ENCODE measurements at regions not wholly inside any gene's neighbourhood (a gene's known extent, or its start where the extent isn't known, plus 50 kb on each side); places are given as distances from the start of the nearest gene placed in this dataset.
"Not testable (repeated sequence)": the region's sequence is repeated elsewhere in the genome, so short reads cannot be mapped to it uniquely, and the experiment has no call there.

DNA sequence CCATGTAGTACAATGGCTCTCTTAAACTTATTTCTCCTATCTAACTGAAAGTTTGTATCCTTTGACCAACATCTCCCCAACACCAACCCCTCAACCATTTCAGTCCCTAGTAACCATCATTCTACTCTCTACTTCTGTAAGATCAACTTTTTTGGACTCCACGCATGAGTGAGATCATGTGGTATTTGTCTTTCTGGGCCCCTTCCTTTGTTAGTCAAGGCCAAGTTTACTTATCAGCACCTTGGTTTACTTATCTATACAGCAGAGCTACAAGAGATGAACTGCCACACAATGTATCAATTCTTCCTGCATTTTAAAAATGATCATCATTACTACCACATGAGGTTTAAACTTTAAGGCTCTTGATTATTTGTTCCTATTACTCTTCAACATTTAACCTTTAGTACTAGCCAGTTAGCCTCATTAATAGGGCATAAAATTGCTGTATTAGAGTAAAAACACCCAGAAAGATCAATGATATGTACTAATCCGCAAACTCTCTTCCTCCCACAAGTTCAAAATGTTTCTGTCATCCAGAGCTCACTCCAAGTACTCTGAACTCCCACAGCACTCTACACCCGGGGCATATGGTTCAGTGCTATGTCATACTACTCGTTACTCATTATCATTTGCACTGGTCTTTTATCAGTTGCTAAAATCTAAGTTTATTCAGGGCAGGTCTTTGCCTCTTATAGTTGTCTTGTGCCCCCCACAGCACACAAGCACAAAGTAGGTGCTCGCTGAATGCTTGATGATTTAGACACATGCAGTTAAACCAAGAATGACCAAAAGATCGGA is 145.7 kb upstream of the ADAMTS3 start:
- peaks cover 19% of the 10 kb centered on the region for H3K27me3 Mint-ChIP-seq (ENCODE audit: low read depth)
- H3K27ac Mint-ChIP-seq (ENCODE audit: unreplicated experiment) = no peak overlapping the region
- TF ChIP-seq, protein P1, sequence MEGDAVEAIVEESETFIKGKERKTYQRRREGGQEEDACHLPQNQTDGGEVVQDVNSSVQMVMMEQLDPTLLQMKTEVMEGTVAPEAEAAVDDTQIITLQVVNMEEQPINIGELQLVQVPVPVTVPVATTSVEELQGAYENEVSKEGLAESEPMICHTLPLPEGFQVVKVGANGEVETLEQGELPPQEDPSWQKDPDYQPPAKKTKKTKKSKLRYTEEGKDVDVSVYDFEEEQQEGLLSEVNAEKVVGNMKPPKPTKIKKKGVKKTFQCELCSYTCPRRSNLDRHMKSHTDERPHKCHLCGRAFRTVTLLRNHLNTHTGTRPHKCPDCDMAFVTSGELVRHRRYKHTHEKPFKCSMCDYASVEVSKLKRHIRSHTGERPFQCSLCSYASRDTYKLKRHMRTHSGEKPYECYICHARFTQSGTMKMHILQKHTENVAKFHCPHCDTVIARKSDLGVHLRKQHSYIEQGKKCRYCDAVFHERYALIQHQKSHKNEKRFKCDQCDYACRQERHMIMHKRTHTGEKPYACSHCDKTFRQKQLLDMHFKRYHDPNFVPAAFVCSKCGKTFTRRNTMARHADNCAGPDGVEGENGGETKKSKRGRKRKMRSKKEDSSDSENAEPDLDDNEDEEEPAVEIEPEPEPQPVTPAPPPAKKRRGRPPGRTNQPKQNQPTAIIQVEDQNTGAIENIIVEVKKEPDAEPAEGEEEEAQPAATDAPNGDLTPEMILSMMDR (IDR thresholded peaks at IDR 0.05) = no peak

DNA sequence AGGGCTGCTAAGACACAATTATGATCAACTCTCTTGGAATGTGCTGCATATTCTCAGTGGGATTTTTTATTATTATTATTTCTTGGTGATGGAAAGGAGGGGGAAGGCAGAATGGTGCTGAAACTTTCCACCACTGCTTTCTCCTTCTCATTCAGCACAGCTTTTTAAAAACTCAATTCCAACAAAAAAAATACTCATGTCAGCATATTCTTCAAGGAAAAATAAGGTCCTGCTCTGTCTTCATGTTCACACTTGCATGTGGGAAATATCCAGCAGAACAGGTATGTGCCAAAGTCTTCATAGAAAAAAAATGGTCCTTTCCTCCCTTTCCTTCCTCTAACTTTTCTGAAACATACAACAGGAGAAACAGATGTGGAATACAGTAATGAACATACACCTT is 144.0 kb upstream of the ADAMTS3 start:
- H3K27me3 Mint-ChIP-seq (ENCODE audit: low read depth) = peaks cover 20% of the 10 kb centered on the region
- H3K9me3 Mint-ChIP-seq (ENCODE audit: low read depth) = no peaks in the 10 kb centered on the region
- TF ChIP-seq, protein P1 (IDR thresholded peaks at IDR 0.05) = no peak
- H3K36me3 Mint-ChIP-seq (ENCODE audit: low read depth) = no peaks in the 10 kb centered on the region
- H3K4me1 Mint-ChIP-seq (ENCODE audit: low read depth) = peaks cover 12% of the 10 kb centered on the region
- H3K27ac Mint-ChIP-seq (ENCODE audit: unreplicated experiment) = no peak overlapping the region
- no peak for DNase-seq (ENCODE audit: low spot score)
- no peak overlapping the region for H3K4me3 Mint-ChIP-seq (ENCODE audit: unreplicated experiment)

More for the DNA sequence above, 145.7 kb upstream of the ADAMTS3 start:
- Mint-ChIP-seq H3K36me3 (ENCODE audit: low read depth) (no peaks in the 10 kb centered on the region), H3K4me1 (ENCODE audit: low read depth) (peaks cover 12% of the 10 kb centered on the region), H3K4me3 (ENCODE audit: unreplicated experiment) (no peak overlapping the region), H3K9me3 (ENCODE audit: low read depth) (no peaks in the 10 kb centered on the region)
- DNase-seq (ENCODE audit: low spot score) = no peak

DNA sequence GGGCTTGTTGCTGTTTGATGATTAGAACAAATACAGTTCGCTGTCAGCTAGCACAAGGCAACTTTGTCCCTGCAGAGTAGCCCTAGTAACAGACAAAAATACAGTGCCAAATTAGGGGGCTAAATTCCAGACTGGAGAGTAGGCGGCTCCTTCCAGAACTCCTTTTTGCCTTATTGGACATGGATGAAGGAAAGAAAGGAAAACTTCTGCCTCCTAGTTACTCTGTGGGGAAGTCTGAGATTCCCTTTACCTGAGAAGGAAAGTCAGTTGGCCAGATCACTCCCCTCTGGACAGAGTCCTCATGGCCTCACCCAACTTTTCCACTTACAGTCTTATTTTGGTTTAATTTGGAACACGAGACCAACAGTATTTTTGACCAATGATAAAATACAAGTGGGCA is 140.5 kb upstream of the ADAMTS3 start:
- Mint-ChIP-seq H3K36me3 (ENCODE audit: low read depth) (no peaks in the 10 kb centered on the region), H3K4me3 (ENCODE audit: unreplicated experiment) (no peak overlapping the region), H3K9me3 (ENCODE audit: low read depth) (no peaks in the 10 kb centered on the region), H3K27ac (ENCODE audit: unreplicated experiment) (no peak overlapping the region), H3K4me1 (ENCODE audit: low read depth) (peaks cover 12% of the 10 kb centered on the region), H3K27me3 (ENCODE audit: low read depth) (peaks cover 17% of the 10 kb centered on the region)
- DNase-seq (ENCODE audit: low spot score) = no peak
- TF ChIP-seq, protein P1 (IDR thresholded peaks at IDR 0.05) = no peak

DNA sequence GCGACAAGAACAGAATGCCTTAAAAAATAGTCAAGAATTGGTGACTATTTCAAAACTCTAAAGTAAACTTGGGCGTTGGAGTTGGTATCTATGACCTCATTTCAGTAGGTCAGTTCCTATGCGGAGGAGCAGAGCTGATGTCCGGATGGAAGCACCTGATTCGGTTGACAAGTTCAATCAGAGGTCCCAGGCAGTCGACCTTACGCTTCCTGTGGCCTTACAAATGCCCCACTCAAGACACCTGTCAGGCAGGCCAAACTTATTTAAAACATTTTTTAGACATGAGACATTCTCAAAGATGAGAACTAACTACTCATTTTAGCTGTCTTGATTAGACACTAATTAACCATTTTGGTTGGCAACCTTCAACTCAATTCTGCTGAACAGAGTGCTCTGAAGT is 137.7 kb upstream of the ADAMTS3 start:
- TF ChIP-seq, protein P1 (IDR thresholded peaks at IDR 0.05) = no peak
- H3K4me1 Mint-ChIP-seq (ENCODE audit: low read depth) = peaks cover 6% of the 10 kb centered on the region
- no peaks in the 10 kb centered on the region for H3K9me3 Mint-ChIP-seq (ENCODE audit: low read depth)
- no peak overlapping the region for H3K4me3 Mint-ChIP-seq (ENCODE audit: unreplicated experiment)
- peaks cover 2% of the 10 kb centered on the region for H3K36me3 Mint-ChIP-seq (ENCODE audit: low read depth)
- H3K27ac Mint-ChIP-seq (ENCODE audit: unreplicated experiment) = no peak overlapping the region
- DNase-seq (ENCODE audit: low spot score) = no peak
- peaks cover 21% of the 10 kb centered on the region for H3K27me3 Mint-ChIP-seq (ENCODE audit: low read depth)

DNA sequence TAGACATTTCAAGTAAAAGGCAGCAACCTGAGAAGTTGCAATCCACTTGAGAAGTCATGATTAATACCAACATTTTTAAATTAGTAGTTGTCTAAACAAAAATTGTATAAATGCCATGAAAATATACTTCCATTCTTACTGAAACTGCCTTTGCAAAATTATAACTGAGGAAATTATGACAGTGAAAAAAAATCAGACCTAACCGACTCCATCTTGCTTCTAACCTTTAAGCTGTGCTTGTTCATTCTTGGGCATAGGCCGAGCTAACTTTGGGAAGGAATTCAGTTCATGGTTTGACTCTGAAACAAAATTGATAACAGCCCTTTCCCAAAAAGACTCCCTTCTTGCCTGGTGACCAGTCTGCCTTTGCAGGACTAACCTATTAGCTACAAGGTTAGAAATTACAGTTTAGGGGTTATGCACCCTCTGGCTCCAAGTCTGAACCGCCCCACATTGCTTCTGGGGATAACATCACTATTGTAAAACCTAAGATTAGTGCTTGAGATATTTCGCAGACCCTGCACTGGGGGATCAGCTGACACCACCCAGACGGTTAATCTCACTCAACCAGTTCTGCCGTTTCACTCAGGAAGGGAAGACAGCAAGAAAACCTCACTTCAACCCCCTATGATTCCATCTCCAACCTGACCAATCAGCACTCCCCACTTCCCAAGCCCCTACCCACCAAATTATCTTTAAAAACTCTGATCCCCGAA is 136.1 kb upstream of the ADAMTS3 start:
- not testable (repeated sequence) for H3K4me3 Mint-ChIP-seq (ENCODE audit: unreplicated experiment); H3K9me3 Mint-ChIP-seq (ENCODE audit: low read depth); H3K36me3 Mint-ChIP-seq (ENCODE audit: low read depth); DNase-seq (ENCODE audit: low spot score); H3K27ac Mint-ChIP-seq (ENCODE audit: unreplicated experiment); H3K4me1 Mint-ChIP-seq (ENCODE audit: low read depth)
- peaks cover 24% of the 10 kb centered on the region for H3K27me3 Mint-ChIP-seq (ENCODE audit: low read depth)

All from chondrocyte (in vitro differentiated cells).